Gastrocnemius medialis (tissue), 4 donors: ENCODE measurements at regions not wholly inside any gene's neighbourhood (a gene's known extent, or its start where the extent isn't known, plus 50 kb on each side); places are given as distances from the start of the nearest gene placed in this dataset.

Source experiments
- CTCF ChIP-seq, 5 experiments: fragments of 450-650 bp in 3 of 5; fragments of 200-600 bp in 2 of 5; sonication (generic) in 2 of 5; IDR thresholded peaks in 4 of 5; conservative IDR thresholded peaks in 1 of 5; 1 replicate in 4 of 5; 2 replicates in 1 of 5; pipeline ENCODE4 v1.5.1; 2016 to 2019; ENCODE audit warnings: antibody characterized with exemption in 5 of 5, mild to moderate bottlenecking in 3 of 5, moderate library complexity in 3 of 5
- POLR2A ChIP-seq, 2 donors: fragments of 450-650 bp; IDR thresholded peaks; one replicate each; pipeline ENCODE4 v1.6.1; 2017; ENCODE audit warnings: antibody characterized with exemption in 2 of 2, mild to moderate bottlenecking in 2 of 2, moderate library complexity in 2 of 2

GRCh38 chr6:148244217-148244935 lies 98.3 kb upstream of the SASH1 start:
- TF ChIP-seq CTCF (IDR thresholded peaks at IDR 0.05 in 4 of 5, conservative IDR thresholded peaks at IDR 0.05 in 1 of 5) (no peak), POLR2A (IDR thresholded peaks at IDR 0.05) (no peak)
